ENCODE measurements at regions not wholly inside any gene's neighbourhood (a gene's known extent, or its start where the extent isn't known, plus 50 kb on each side); places are given as distances from the start of the nearest gene placed in this dataset.

DNA sequence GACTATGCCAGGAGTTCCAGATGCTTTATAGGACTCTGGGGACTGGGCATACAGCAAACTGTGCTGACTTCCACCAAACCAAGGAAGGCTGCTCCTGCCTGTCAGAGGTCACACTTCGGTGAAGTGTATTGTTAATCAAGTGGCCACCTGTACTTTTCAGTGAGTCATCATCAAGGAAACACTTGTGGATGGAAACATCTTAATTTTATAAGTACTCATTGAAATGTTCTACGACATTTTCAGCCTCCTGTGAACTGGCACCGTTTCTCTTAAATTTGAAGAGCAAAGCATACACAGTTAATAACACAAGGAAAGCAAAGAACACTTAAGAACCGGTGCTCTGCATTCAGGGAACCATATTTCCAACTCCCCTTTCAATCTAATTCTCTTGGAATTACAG lies 801.7 kb upstream of the DPPA4 start:
- no peak for ATAC-seq

DNA sequence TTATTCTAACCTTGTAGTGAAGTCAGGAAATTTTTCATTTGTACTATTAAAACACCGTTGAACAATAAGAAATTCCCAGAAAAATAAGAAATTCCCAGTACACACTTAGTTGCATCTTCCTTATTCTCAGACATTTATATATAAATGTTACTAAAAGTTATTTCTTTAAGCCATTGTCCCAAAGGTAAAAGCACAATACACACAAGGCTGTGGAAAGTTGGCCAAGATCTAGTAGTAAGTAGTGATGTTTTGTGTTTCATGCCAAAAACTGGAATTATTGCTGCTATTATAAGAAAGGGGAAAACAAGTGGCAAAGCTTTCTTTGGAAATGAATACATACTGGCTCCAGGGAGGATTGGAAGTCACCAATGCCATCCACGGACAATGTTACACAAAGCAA lies 802.5 kb upstream of the DPPA4 start:
- no peak for ATAC-seq

DNA sequence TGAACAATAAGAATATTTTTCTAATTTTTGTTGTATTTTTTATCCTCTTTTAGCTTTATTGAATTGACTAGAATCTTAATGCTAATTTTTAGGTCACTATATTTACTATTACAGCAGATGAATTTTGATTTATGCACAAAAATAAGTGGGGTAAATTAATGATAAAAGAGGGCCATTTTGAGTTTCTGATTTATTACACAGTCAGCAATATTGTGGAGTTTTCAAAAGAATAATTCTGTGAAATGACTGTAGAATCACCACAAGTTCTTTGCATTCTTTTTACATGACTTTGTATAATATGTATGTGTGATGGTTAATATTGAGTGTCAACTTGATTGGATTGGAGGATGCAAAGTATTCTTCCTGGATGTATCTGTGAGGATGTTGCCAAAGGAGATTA lies 812.4 kb upstream of the DPPA4 start:
- no peak for ATAC-seq

DNA sequence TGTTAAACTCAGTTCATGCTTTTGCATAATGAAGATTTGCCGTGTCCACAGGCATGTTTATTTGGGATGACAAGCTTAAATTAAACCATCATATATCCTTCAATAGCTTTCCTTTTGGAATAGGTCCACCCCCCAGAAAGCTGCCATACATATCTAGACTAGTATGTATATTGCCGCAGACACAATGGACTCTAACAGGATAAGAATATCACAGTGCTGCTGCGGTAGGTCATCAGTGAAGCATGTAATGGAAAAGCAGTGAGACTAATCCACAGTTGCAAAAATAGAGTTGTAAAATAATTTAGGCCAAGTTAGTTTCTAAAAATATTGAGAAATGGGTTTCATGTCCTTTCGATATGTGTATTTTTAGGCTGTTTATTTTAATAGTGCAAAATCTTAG lies 819.9 kb upstream of the DPPA4 start:
- ATAC-seq: no peak

DNA sequence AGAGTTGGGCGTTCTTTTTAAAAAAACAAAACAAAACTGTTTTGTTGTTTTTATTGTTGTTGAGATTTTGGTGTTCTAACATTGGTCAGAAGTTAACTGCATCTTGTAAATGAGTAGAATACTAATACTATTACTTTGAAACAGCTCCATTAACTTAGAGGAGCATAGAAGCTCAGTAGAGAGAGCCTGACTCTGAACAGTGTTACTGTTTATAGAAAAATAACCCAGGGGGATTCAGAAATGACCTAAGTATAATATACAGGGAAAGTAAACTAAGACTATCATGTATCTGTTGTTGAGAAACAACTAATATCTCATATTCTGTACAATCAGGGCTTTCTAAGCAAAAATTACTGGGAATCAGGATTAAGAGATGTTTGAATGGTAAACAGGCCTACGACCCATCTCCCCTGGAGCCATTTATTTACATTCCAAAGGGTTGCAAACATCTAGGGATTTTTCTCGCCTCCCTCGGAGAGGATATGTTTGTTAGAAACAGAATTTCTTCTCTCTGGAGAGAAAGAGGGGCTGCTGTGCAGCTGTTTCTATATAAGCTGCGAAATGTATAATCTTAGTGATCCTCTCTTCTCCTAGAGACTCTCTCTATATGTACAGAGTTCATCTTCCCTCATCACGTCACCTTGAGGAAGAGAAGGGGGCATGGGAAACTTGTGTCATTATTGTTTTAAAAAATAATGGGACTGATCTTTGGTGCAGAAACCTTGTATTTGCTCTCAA lies 827.5 kb upstream of the DPPA4 start:
- ATAC-seq: no peak

DNA sequence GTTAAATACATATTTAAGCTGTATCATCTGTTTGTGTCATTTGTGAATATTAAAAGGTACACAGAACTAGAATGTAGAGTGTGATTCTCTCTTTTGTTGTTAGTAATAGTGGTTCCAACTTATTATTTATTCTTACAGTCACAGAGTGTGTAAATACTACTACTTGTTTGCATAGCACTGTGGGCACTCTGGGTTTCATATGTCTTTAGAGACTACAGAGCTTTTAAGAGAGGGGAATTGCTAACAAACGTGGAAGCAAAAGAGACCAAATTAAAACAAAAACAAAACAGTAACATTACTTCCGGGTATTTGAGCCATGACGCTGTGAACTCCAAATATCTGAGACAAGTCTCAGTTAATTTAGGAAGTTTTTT lies 828.0 kb upstream of the DPPA4 start:
- ATAC-seq: no peak

DNA sequence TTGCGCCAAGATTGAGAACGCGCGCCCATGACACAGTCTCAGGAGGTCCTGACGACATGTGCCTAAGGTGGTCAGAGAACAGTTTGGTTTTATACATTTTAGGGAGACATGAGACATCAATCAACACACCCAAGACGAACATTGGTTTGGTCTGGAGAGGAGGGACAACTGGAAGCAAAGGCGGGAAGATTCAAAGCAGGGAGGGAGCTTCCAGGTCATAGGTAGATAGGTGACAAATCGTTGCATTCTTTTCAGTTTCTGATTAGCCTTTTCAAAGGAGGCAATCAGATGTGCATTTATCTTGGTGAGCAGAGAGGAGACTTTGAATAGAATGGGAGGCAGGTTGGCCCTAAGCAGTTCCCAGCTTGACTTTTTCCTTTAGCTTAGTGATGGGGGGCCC lies 828.4 kb upstream of the DPPA4 start:
- ATAC-seq: no peak

DNA sequence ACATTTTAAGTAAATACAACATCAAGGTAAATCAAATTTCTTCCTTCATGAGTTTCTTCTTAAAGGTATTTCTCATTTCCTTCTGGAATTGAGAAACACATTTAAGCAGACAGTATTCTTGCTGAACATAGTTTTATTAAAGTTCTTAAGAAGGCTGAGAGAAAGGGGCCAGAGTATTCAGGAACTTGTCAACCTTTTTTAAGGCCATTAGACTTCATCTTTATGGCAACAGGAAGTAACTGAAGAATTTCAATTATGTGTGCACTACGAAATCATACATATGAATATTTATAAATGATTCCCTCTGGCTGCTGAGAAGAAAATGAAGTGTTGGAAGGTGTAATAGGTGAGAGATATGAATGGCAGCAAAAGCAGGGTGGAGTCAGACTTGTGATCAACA lies 829.4 kb upstream of the DPPA4 start:
- no peak for ATAC-seq

DNA sequence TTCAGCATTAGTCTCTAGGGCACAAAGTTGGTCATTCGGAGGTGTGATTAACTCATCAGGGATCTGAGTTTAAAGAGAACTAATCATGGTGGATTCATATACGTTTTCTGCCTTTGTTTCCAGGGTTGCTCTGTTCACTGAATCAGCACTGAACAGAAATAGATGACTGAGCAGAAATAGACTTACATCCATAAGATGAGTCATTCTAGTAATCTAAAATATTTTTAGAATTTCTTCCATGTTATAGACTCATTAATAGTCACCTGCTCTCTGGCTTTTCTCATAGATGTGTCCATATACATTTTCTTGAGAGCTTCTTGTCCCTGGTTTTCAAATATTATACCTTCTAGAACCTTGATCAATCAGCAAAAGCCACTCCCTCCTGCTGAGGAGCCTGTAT lies 837.6 kb upstream of the DPPA4 start:
- ATAC-seq: no peak

DNA sequence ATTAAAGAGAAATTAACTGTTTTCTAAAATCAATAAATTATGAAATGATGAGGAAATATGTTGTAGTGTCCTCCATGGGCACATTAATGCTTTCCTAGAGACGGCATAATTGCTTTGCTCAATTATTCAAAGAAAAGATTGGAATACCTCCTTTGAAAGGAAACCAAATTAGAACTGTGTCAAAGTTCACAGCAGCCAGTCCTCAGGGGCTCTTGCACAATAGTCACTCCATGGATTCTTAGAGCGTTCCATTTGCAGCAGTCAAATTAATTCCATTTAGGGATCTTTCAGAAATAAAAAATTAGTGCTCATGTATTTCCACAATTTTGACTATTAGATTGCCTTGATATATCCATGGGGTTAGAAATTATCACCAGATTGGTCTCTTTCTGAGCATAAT lies 841.6 kb upstream of the DPPA4 start:
- ATAC-seq: no peak

DNA sequence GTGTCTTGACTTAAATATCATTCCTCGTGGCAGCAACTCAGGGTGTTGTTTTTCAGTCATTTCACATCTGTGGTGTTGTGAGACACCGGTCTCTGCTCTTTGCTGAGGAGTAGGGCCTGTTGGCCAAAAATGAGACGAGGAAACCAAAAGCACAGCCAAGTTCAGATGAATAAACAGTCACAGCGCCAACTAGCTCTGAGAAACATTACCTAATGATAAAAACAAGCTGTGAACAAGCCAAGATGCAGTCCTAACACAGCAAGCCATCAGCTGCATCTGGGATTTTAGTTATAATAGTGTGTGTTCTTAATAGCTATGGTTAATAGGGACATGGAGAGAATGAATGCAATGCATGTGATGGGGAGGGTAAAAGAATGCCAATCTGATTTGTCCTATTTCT lies 843.4 kb upstream of the DPPA4 start:
- no peak for ATAC-seq

DNA sequence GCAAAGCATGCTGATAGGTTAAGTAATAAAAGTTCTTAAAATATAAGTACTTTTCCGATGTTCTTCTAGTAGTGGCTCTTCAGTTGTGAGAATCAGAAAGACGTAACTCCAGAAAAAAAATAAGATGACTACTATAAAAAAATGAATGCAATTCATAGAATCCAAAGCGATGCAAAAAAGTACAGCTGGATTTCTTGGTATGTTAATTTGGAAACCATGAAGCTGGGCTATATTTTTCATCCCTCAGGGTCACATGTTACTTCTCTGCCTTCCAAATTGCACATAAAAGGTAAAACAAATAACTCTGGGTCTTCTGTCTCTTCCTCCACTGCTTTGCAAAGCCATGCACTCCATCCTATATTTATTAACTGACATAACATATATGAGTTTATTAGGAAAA lies 843.9 kb upstream of the DPPA4 start:
- ATAC-seq: no peak

DNA sequence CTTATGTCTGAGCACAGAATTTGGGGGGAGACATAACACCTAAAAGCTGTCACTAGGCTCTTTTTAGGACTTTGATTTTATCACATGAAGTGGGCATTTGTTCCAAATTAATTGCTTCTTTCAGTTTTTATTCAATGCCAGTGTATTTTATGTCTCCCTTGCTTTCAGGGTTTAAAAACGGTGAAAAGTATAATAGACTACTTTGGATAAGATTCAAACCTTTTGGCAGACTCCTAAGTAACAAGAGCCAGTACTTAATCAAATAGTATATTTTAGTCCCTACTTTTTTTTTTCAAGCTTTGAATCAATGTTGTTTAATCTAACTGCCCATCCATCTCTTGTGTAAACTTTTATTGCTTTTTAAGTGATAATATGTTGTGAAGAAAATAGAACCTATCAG lies 847.2 kb upstream of the DPPA4 start:
- ATAC-seq: no peak

DNA sequence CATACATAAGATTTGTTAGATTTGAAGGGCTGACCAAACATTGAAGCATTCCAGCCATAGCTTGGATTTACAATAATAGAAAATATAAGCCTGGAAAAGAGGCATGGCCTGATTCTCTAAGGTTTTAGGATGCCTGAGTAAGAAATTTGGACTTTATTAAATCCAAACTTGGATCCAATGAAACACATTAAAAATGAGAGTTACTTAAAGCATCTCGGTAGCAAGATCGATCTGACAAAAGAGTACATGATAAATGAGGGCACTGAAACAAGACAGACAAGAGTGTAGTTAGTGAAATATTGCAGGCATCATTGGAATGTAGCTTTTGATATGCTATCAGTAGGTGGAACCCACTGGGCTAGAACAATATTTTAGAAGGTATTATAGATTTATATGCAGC lies 855.7 kb upstream of the DPPA4 start:
- no peak for ATAC-seq

DNA sequence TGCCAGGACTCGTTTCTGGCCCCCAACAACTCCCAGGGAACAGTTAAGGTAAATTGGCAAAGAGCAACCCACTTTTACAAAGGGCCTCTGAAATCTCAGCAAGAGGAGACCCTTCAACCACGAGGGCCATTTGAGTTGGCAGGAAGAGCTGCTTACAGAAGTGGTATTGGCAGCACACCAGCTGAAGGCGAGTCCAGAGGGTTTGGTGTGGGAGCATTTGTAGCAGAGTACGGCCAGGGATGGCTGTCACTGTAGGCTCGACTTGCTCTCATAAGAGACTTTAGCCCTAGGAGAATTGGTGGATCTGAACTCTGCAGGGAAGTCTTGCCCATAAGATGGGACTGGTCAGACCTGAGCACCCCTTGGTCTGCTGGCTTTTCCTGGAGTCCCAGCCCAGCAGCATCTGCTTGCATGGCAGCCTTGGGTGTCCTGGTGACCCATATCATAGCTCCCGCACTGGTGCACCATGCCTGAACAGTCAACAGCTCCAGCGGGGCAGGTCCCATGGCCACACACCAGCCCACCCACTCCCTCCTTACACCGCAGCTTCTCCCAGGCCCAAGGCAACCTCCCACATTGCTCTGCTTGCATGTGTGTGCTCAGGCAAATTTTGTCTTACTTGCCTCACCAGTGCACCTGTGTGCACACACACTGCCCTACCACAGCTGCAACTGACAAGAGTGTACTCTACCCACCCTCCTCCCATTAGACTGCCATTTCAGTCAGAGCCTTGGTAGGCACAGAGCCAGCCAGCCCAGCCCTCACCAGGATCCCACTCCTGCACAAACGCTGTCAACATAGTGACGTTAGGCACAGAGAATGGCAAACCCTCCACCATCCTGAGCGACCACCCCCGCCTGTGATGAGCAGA lies 861.6 kb upstream of the DPPA4 start:
- no peak for ATAC-seq

DNA sequence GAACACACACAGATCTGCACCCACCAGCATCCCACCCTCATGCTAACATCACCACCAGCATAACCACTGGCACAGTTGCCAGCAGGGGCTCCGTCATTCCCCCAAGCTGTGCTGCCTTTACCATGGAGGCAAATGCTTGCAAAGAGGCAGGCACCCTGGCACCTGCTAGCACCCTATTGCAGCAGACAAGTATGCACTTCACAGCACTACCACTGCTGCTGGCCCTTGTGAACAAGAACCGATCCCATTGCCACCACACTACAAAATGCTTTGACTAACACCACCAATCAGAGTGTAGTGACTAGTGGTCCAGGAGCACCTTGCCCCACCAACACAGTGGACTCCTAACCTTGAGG lies 862.2 kb upstream of the DPPA4 start:
- ATAC-seq: no peak

DNA sequence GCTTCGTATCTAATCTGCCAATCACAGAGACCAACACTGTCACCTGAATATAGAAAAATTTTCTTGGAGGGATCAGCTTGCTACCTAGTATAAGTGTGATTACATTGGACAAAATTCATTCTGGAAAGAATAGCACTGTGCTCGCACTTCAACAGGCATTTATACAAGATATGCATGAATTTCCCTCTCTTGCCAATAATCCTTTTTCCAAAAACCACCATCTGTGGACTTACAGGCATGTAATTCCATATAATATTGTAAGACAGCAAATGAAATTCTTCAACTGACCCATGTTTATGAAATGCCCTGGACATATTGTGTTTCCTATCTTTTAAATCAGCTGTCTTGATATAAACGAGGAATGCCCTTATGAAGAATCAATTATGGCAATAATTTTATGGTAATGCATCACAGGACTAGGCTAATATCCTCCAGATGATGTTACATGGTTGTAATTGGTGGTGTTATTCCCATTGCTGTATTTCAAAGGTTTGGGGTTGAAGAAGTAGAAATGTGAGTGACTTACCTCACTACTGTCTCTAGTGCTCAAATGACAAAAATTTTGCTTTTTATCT lies 861.4 kb upstream of the NECTIN3 start:
- ATAC-seq: no peak

DNA sequence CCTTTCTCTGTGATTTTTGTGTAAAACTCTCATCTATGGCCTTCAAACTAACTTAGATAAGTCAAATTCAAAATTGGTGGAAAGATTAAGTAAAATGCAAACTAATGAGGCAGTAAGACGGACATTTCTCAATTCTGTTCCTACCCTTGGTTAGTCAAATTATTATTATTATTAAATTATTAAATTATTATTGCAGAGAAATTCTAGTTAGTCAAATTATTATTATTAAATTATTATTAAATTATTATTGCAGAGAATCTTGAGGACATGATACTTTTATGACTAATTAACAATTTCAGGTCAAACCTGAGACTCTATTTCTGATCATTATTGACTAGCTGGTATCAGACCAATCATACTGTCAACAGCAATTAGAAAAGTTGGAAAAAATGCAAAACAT lies 845.0 kb upstream of the NECTIN3 start:
- ATAC-seq: no peak

DNA sequence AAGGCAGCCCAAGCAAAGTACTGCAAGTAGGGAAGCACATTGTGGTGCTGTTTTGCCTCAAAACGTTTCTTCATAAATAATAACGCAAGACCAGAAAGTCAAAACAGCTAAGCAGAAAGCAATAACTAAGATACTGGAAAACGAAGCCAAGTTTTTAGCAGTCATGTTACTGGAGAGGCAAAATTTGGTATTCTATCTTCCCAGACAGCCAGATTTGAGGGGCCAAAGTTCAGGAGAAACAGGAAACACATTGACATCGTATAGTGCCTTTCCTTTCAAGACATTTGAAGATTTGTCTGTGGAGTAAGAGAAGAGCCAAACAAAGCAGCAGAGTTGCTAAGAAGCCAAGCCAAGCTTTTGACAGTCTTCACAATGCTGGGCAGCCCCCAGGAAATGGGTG lies 843.6 kb upstream of the NECTIN3 start:
- ATAC-seq: no peak

DNA sequence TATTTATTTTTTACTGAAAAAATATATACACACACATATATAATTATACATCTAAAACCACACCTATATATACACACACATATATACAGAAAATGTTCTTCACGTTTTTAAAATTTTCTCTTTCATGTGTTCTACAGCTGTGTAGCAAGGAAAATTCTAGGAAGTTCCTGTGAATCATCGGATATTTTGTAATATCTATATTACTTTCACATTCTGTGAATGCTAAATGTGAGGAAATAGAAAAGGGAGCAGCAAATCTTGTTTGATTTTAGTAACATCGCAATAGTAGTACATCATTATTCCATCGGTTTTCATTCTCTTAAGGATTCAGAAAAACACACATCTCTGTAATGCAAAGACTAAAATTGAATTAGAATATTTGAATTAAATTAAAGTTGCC lies 836.8 kb upstream of the NECTIN3 start:
- no peak for ATAC-seq

DNA sequence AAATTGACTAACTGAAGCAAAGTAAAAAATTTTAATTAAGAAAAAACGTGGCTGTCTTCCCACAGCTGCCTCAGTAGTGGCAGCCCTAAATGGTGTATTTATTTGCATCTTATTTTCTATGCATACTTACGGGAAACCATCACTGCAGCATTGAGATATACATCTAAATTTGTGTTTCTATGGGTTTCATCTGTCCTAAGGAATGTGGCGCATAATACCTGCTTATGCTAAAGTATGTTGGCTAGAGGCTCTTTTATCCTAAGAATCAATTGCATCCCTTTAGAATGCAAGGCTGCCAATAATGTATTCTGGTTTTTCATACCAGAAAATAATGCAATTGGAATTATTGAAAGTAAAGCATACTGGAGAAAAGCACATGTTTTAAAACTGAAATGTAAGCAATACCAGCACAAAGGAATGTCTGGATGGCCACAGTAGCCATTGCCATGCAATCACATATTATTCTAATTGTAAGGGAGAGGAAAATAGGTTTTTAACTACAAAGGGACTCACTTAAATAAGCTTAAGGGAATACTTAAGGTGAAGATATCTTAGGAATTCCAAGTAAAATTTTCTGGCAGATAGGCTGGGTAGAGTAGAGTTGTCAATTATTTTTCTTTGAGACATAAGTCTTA lies 834.5 kb upstream of the NECTIN3 start:
- no peak for ATAC-seq

DNA sequence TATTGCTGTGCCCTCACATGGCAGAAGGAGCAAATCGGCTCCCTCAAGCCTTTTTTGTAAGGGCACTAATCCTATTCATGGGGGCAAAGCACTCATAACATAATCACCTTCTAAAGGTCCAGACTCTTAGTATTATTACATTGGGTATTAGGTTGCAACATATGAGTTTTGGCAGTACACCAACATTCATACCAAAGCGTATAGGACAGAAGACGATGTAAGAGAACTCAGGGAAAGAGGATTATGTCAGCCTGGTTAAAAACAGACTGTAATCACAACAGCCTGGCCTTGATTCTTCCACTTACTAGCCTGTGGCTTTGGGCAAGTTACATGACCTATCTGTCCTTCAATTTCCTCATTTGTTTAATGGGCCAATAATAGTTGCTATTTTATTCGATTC lies 828.5 kb upstream of the NECTIN3 start:
- ATAC-seq: no peak

DNA sequence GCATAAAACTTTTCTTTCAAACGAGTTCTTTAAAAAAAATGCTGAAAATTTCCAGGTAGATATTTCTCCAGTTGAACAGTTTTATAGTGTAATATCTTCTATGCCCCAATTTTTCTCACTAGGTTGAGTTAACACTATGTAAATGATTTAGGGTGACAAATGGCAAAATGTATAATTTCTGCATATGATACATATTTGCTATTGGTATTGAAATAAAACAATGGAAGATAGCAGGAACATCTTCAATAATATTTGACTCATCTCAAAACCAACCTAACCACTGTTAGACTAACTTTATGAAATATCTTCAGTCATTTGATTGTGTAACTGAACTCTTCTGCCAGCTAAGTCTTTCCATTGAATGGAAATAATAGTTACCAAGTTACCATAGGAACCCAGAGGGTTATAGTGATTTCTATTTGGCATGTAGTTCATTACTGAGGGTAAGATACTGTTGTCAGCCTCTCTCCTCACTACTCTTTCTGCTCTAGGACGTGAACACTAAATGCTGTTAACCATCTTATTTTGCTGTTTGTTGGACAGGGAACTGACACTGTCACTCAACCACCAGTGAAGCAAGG lies 824.7 kb upstream of the NECTIN3 start:
- no peak for ATAC-seq
